OCI-LY1 (cell line): ENCODE measurements at regions not wholly inside any gene's neighbourhood (a gene's known extent, or its start where the extent isn't known, plus 50 kb on each side); places are given as distances from the start of the nearest gene placed in this dataset.

Source experiments
- CTCF ChIP-seq: fragments of 200-600 bp; sonication (generic), shearing (Covaris generic); IDR thresholded peaks from 2 replicates; pipeline ENCODE4 v1.5.1; 2017; ENCODE audit warnings: mild to moderate bottlenecking, antibody characterized with exemption, low read length, moderate library complexity, mixed read lengths
- EZH2 ChIP-seq: fragments of 200-600 bp; sonication (generic), shearing (Covaris generic); IDR thresholded peaks from 2 replicates; pipeline ENCODE4 v1.8.0; 2017; ENCODE audit warnings: borderline replicate concordance, mixed run types, mild to moderate bottlenecking, antibody characterized with exemption, low read length, moderate library complexity, mixed read lengths

- TF ChIP-seq CTCF (no peak), EZH2 (no peak)
These were observed 62.4 kb downstream of the HMHB1 start for GRCh38 chr5:143874312-143874711.
